ENCODE measurements at regions not wholly inside any gene's neighbourhood (a gene's known extent, or its start where the extent isn't known, plus 50 kb on each side); places are given as distances from the start of the nearest gene placed in this dataset.

- no peak for DNase-seq (ENCODE audit: low spot score)
Measured at GRCh38 chr20:23253524-23253923, 97.1 kb upstream of the NXT1 start.

GRCh38 chr20:23251779-23252178 lies 98.8 kb upstream of the NXT1 start:
- DNase-seq (ENCODE audit: low spot score), result no peak

GRCh38 chr20:23249541-23249940 lies 101.0 kb upstream of the NXT1 start:
- DNase-seq (ENCODE audit: low spot score), result no peak

- DNase-seq (ENCODE audit: low spot score), result no peak
Measured at GRCh38 chr20:23248461-23248882, 102.1 kb upstream of the NXT1 start.

GRCh38 chr20:23246717-23247664 lies 103.6 kb upstream of the NXT1 start:
- no peak for DNase-seq (ENCODE audit: low spot score)

- DNase-seq (ENCODE audit: low spot score), result peak; percentile 30
Measured at GRCh38 chr20:23245553-23246181, 104.9 kb upstream of the NXT1 start.

GRCh38 chr20:23244916-23245552 lies 105.6 kb upstream of the NXT1 start:
- no peak for DNase-seq (ENCODE audit: low spot score)

GRCh38 chr20:23244156-23244915 lies 106.3 kb upstream of the NXT1 start:
- no peak for DNase-seq (ENCODE audit: low spot score)

- no peak for DNase-seq (ENCODE audit: low spot score)
Measured at GRCh38 chr20:23243791-23244155, 106.8 kb upstream of the NXT1 start.

GRCh38 chr20:23242556-23243180 lies 107.9 kb upstream of the NXT1 start:
- no peak for DNase-seq (ENCODE audit: low spot score)

GRCh38 chr20:23242104-23242503 lies 108.5 kb upstream of the NXT1 start:
- DNase-seq (ENCODE audit: low spot score), result no peak

- no peak for DNase-seq (ENCODE audit: low spot score)
Measured at GRCh38 chr20:23241416-23241815, 109.2 kb upstream of the NXT1 start.

- DNase-seq (ENCODE audit: low spot score), result no peak
Measured at GRCh38 chr20:23240519-23240918, 110.1 kb upstream of the NXT1 start.

GRCh38 chr20:23237201-23237600 lies 113.4 kb upstream of the NXT1 start:
- DNase-seq (ENCODE audit: low spot score), result no peak

- DNase-seq (ENCODE audit: low spot score), result peak; percentile 65
Measured at GRCh38 chr20:23235173-23236027, 115.2 kb upstream of the NXT1 start.

GRCh38 chr20:23234311-23235078 lies 116.1 kb upstream of the NXT1 start:
- no peak for DNase-seq (ENCODE audit: low spot score)

- no peak for DNase-seq (ENCODE audit: low spot score)
Measured at GRCh38 chr20:23233341-23233740, 117.2 kb upstream of the NXT1 start.

- DNase-seq (ENCODE audit: low spot score), result no peak
Measured at GRCh38 chr20:23232679-23233308, 117.8 kb upstream of the NXT1 start.

- no peak for DNase-seq (ENCODE audit: low spot score)
Measured at GRCh38 chr20:23232219-23232581, 118.4 kb upstream of the NXT1 start.
